ENCODE measurements at regions not wholly inside any gene's neighbourhood (a gene's known extent, or its start where the extent isn't known, plus 50 kb on each side); places are given as distances from the start of the nearest gene placed in this dataset.

- H3K36me3 ChIP-seq (ENCODE audit: control insufficient read depth in 2 of 2, extremely low read depth in 1 of 2, insufficient read depth in 2 of 2, low read length in 2 of 2) = no peaks in the 10 kb centered on the region
- no peak for TF ChIP-seq EZH2 (IDR thresholded peaks at IDR 0.05; ENCODE audit: borderline replicate concordance, low read depth, low read length, severe bottlenecking)
- TF ChIP-seq GATA2 (IDR thresholded peaks at IDR 0.05; ENCODE audit: insufficient read depth, insufficient read length, low read depth, low read length) = no peak
- no peak for TF ChIP-seq FOS (IDR thresholded peaks at IDR 0.05; ENCODE audit: borderline replicate concordance, insufficient read depth, low read length)
- TF ChIP-seq MAX (IDR thresholded peaks at IDR 0.05; ENCODE audit: insufficient read depth, insufficient read length) = no peak
- TF ChIP-seq JUN (IDR thresholded peaks at IDR 0.05; ENCODE audit: borderline replicate concordance, insufficient read depth, insufficient read length, low read depth) = no peak
- no peak for TF ChIP-seq MYC (IDR thresholded peaks at IDR 0.05; ENCODE audit: low read depth, low read length)
- TF ChIP-seq CTCF (IDR thresholded peaks at IDR 0.05; ENCODE audit: extremely low read depth in 1 of 2, insufficient read depth in 1 of 2, low read depth in 1 of 2, low read length in 2 of 2) = no peak
- no peak for TF ChIP-seq POLR2A (IDR thresholded peaks at IDR 0.05; ENCODE audit: low read depth, low read length)
- H4K20me1 ChIP-seq (replicated peaks; ENCODE audit: control insufficient read depth, extremely low read depth, insufficient read depth, low read length) = no peaks in the 10 kb centered on the region
- no peaks in the 10 kb centered on the region for H3K79me2 ChIP-seq (ENCODE audit: control insufficient read depth, insufficient read depth, low read length)
- no peaks in the 10 kb centered on the region for H3K9me3 ChIP-seq (replicated peaks; ENCODE audit: control insufficient read depth, insufficient read depth, low read length)
- H3K27me3 ChIP-seq (ENCODE audit: control insufficient read depth in 2 of 2, insufficient read depth in 2 of 2, low read length in 2 of 2) = no peaks in the 10 kb centered on the region
- no peak overlapping the region for H2AFZ ChIP-seq (ENCODE audit: low read depth, low read length)
- H3K4me1 ChIP-seq (ENCODE audit: control insufficient read depth, extremely low read depth, insufficient read depth, low read length) = no peaks in the 10 kb centered on the region
- H3K4me2 ChIP-seq (ENCODE audit: insufficient read depth, low read length) = no peak overlapping the region
- H3K27ac ChIP-seq (ENCODE audit: insufficient read depth, low read depth, low read length) = no peak overlapping the region
- ChIA-PET POLR2A (no interaction called here), CTCF (interaction anchor here (2.3 kb wide), 1 partner anchor 28 kb away, joined by 5 read pairs; no protein-coding TSS in a partner anchor)
- H3K4me3 ChIP-seq (replicated peaks in 1 of 3; ENCODE audit: insufficient read depth in 1 of 3, low read depth in 1 of 3, low read length in 3 of 3) = no peak overlapping the region
- dilution Hi-C loops (cut with MboI; ENCODE audit: extremely low pct_ligation_motif_present, low sequenced_read_pairs) = no loop called here
- BruUV-seq (replicated peaks) = no TSS peak
- FAIRE-seq (no peak), DNase-seq (ENCODE audit: low read depth, low spot score) (no peak)
- no peaks in the 10 kb centered on the region for H3K9me1 ChIP-seq (replicated peaks; ENCODE audit: control insufficient read depth, extremely low read depth, insufficient read depth, low read length)
- intact Hi-C loops (cut with micrococcal nuclease) = no loop called here
- no peak overlapping the region for H3K9ac ChIP-seq (replicated peaks; ENCODE audit: extremely low read depth, insufficient read depth, low read length)
Measured at GRCh38 chr10:4719671-4720070, 106.3 kb upstream of the AKR1E2 start.
